GM21786 (cell line): ENCODE measurements at regions not wholly inside any gene's neighbourhood (a gene's known extent, or its start where the extent isn't known, plus 50 kb on each side); places are given as distances from the start of the nearest gene placed in this dataset.
"Not testable (repeated sequence)": the region's sequence is repeated elsewhere in the genome, so short reads cannot be mapped to it uniquely, and the experiment has no call there.

Source experiments
- ATAC-seq: cut with Tn5 transposase; IDR thresholded peaks from one replicate; pipeline ENCODE4 v1.9.1; 2021; ENCODE audit not compliant: unreplicated experiment

DNA sequence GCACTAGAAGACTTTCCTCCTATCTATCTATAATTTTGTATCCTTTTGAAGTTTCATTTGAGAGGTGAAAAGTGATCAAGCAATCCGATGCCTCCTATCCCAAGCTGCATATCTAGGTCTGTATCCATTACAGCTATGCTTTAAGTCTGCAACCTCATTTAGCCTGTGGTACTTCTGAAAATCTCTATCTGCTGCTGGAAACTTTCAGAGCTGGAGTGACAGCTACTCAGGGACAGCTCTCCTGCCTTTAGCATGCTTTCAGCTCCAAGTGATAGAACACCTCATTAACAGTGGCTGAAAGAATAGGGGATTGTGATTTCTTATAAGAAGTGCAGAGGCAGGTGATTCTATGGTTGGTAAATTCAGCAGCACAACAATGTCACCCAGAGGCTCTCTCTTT, 1153.5 kb downstream of the AACS start:
- ATAC-seq, result no peak

DNA sequence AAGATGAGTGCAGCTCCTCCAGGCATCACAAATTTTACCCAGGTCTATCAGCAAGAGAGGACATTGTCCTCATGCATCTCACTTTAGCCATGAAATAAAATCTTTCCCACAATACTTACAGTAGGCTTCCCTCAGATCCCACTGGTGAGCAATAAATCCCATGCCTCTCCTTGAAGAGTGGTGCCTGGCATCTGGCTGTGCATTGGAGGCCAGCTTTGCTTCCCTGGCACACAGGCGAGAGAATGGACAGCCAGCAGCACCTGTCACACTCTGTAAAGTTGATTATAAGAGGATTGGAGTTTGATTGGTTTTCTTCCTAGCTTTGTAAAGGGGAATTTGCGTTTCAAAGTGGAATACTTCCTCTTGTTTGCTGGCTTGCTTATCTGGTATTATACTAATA, 1153.9 kb downstream of the AACS start:
- ATAC-seq, result no peak

DNA sequence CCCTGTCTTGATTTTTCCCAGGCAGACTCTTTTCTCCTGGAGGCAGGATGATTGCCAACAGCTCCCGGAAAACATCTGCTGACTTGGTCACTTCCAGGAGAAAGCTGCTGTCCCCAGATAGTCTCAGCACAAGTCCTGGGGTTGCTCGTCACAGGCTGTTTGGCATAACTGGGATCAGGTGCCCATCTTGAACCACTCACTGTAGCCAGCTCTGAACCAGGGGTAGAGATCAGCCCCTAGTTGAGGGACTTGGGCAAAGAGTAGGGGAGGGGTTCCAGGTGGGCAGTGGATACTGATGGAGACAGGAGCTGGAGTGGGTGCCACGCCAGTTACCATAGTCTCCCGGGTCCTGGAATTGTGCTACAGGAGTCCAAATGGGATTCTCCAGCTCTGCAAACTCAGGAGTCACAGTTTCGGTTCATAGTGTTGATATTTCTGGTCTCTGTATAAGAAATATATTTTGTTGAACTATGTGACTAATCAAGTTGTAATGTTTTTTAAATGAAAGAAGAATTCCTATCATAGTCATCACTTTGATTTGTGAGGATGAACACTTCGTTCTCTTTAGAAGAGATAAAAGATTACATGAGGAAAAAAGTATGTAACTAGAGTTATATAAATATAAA, 1154.5 kb downstream of the AACS start:
- no peak for ATAC-seq

DNA sequence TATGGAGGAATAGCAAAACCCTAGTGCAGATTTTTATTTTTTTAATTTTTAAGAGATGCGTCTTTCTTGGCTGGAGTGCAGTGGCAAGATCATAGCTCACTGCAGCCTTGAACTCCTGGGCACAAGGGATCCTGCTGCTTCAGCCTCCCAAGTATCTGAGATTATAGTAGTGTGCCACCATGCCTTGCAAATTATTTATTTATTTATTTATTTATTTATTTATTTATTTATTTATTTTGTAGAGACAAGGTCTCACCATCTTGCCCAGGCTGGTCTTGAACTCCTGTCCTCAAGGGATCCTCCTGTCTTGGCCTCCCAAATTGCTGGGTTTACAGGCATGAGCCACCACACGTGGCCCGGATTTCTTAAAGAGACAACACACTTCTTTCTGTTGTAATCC, 1158.8 kb downstream of the AACS start:
- ATAC-seq, result no peak

DNA sequence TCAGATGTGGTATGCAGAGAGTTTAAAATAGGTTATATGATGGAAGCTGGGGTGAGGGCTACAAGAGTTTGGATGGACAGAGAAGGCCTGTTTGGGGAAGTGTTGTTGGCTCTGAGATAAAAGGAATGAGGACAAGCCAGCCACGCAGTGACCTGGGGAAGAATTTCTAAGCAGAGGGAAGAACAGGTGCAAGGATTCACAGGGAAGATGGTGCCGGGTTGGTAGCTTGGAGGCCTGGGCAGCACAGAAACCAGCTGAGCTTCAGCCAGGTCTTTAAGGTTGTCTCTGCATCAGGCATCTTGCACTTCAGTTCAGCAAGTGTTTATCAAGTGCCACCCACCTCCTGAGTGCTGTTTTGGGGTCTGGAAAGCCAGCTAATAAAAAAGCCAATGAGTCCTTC, 1163.7 kb downstream of the AACS start:
- no peak for ATAC-seq

DNA sequence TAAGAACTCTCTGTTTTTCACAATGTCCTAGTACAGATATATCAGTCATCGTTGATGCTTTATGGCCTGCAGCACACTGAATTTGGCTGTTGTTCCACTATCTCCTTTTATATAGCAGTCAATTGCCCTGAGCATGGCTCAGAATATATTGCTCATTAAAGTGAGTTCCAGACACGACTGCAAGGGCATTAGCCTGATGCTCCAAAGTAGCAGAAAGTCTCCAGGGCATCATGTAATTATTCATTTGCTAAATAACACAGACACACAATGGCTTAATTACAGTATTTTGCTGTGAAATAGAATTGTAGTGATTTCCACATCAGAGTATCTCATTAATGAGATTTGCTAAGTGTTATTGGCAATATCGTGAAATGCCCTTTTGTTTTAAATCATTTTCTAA, 1167.5 kb downstream of the AACS start:
- ATAC-seq, result no peak

DNA sequence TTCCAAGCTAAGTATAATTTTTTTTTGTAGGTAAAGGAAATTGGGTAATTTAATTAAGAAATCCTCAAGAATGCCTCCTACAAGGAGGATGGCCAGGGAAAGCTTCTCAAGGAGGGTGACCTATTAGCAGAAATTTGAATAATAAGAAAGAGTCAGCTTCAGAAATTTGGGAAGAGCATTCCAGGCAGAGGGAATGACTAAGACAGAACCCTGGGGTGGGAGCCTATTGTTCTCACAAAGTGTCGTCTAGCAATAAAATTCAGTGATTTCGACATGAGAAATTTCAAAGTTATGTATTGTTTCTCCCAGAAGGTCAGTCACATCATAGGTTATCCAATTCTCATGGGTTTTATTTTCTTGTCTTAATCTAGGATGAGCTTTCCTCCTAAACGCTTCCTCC, 1168.4 kb downstream of the AACS start:
- ATAC-seq, result no peak

DNA sequence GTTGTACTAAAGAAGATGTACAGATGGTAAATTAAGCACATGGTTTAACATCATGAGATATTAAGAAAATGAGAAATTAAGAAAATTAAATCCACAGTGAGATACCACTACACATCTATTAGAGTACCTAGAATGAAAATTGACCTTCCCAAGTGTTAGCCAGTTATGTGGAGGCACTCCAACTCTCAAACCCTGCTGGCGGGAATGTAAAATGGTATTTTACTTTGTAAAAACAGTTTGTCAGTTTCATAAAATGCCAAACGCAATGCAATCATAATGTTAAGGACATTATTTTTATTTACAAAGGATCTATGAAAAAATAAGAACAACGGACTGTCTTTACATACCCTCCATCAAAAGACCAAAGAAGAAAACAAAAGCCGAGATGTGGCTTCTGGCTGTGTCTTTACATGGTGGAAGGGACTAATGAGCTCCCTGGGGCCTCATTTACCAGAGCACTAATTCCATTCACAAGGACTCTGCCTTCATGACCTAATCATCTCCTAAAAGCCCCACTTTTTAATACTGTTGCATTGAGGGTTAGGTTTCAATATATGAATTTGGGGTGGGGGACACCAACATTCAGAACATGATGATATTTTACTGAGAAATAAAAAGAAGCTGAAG, 1178.7 kb downstream of the AACS start:
- ATAC-seq, result no peak

DNA sequence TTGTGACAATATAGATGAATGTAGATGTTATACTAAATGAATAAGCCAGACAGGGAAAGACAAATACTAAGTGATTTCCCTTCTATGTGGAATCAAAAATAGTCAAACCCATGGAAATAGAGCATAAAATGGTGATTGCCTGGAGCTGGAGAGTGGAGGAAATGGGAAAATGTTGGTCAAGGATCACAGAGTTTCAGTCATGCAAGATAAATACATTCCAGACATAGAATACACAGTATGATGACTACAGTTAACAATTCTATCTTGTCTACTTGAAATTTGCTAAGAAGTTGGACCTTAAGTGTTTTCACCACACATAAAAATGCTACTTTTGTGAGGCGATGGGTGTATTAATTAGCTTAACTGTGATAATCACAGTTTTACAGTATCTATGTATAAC, 1182.7 kb downstream of the AACS start:
- ATAC-seq, result no peak

DNA sequence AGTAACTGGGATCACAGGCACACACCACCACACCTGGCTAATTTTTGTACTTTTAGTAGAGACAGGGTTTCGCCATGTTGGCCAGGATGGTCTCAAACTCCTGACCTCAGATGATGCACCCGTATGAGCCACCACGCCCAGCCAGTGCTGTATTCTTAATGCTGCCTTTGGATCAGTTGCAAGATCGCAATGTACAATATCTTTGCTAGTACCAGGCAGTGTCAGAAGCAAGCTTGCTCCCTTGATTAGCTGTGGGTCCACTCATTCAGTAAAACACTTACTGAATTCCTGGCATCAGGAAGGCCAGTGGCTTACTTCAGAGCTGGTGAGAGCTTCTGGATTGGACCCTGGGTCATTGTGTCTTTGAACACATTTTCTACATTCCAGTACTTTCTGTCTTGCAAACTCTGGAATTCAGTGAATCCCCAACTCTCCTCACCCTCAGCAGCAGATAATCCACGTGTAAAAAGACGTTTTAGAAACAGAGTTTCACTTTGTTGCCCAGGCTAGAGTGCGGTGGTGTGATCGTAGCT, 1183.7 kb downstream of the AACS start:
- no peak for ATAC-seq

DNA sequence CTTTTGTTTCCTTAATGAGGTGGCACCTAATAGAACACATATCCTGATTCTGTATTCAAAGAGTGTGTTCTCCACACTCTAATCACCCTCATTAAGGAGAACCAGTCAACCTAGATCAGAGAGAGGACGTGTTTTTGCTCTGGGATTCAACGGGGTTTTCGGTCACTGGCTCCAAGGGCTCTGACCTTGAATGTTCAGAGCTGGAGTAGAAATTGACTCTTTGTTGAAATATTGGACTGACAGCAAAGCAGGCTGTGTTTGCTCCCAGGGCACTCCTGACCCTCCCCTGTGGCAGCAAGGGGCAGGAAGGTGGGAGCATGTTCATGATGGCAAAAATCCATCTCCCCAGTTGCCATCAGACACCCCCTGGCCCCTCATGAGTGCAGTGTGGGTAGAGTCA, 1193.0 kb downstream of the AACS start:
- ATAC-seq, result no peak

DNA sequence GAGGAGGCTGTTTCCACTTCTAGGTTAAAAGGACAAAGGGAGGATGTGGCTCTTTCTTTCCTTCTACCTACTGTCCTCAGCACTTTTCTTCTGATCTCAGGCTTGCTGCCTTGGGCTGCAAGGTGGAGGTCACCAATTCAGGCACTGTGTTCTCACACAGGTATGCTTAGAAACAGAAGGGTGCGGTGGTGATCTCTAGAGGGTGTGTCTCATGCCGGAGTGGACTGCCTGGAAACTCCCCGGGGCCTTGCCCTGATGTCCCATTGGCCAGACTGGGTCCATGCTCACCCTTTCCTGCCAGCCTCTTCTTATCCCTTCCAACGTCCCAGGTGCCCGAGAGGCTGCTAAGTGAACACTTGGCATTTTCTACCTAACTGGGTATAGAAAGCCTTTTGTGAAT, 1197.6 kb downstream of the AACS start:
- ATAC-seq, result no peak

DNA sequence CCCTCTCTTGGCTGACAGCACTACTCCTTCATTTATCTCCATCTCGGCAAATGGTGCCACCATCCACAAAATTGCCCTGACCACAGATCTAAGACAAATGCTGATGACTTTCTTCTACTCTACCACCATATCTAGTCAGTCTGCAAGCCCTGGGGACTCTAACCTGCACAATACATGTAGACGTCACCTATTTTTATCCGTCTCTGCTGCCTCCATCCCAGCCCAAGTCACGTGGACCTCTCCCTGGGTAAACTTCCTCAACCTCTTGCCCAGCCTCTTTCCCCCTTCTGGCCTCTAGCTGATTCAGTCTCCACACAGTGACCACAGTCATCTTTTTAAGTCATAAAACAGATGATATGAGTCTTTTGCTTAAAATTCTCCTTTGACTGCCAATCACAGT, 1203.0 kb downstream of the AACS start:
- no peak for ATAC-seq

DNA sequence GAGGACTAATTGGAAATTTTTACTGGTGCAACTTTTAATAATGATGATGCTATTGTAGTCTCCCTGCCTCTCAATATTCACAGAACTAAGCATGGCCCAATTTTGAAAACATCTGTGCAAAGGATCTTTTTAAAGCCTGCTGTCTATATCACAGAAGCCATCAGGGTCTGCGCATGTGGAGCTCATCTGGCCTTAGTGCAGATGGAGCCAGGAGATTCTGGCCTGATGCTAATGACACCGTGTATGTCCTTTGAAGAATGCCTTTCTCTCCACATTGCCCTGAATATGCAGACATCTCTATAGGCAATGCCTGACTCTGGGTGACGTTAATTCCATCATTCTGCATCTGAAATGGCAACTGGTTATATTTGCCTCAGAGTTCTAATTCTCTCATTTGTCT, 1205.9 kb downstream of the AACS start:
- no peak for ATAC-seq

DNA sequence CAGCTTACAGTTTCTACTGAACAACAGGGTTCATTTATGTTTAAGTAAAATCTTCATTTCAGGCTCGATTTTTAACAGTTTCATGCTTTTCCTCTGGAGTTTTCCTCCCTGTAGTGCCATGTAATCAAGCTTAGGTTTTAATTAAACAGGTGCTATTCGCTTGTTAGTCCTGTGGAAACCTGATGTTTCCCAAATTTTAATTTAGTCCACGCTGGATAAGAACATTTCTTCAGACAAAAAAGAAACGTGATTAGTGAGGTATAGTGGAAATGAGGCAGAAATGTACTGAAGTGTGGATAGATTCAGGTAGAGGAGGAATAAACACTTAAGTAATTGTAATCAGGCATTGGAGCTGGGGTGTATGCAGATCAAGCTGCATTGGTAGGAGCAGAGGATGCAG, 1217.5 kb downstream of the AACS start:
- no peak for ATAC-seq

DNA sequence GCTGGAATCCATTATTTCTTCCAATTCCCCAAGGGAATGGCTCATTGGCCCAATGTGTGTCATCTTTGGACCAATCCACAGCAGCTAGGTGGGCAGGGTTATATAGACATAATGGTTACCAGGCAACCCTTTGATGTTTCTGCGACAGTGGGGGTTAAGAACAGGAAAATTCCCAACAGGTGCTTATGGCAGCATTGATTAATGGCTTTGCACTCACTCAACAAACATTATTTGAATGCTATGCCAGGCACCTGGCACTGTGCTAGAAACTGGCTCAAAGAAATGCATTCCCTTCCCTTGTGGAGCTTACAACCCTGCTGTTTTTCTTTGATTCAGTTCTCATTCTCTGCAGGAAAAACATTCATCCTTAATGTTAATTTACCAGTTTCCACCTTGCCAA, 1221.0 kb downstream of the AACS start:
- no peak for ATAC-seq

DNA sequence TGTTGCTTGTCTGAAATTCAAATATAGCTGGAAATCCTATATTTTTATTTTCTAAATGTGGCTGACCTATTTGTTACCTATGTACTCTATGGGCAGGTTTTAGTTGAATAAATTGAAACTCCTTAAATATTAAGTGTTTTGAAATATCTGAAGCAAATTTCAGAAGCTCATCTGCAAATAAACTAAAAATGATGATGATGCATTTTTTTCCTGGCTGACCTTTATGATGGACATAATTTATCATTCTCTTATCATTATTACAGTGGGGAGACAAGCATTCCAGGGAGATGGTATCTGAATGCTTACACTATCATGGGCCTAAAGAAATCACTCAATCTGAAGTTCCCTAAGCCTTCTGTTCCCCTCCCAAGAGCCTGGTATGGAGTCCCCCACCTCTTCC, 1225.2 kb downstream of the AACS start:
- no peak for ATAC-seq

DNA sequence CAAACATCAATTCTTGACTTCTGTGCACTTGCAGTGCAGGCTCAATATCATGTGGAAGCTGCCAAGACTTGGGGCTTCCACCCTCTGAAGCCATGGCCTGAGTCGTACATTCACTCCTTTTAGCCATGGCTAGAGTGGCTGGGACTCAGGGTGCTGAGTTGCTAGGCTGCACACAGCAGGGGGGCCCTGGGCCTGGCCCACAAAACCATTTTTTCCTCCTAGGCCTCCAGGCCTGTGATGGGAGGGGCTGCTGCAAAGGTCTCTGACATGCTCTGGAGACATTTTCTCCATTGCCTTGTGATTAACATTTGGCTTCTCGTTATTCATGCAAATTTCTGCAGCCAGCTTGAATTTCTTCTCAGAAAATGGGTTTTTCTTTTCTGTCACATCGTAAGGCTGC, 1226.8 kb downstream of the AACS start:
- ATAC-seq, result not testable (repeated sequence)

DNA sequence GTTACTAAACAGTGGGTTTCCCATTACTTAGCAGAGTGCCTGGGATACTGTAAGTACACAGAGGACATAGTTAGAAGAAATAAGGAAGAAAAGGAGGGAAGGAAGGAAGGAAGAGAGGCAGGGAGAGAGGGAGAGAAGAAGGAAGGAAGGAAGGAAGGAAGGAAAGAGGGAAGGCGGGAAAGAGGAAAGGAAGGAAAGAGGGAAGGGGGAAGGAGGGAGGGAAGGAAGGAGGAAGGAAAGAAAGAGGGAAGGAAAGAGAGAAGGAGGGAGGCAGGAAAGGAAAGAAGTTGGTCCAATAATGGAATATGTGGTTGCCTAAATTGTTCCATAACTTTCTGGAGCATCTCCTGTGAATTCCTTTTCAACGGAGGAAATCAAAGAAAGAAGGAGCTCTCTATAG, 1230.4 kb downstream of the AACS start:
- ATAC-seq, result no peak

DNA sequence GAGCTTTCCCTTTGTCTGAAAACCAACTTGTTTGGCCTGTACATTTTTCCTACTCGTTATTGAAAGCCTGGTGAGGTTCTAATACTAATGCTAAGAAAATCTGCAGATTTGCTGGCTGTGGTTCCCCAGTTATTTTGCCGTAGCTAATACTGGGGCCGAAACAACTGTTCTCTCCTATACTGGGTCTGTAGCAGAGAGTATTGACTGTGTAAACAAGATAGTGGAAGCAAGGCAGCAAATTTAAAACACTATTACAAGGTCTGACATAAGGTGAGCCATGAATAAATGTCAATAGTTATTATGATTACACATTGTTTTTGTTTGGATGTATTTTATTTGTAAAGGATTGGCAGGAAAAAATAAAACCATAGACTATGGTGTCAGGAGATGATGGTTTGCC, 1244.0 kb downstream of the AACS start:
- no peak for ATAC-seq

DNA sequence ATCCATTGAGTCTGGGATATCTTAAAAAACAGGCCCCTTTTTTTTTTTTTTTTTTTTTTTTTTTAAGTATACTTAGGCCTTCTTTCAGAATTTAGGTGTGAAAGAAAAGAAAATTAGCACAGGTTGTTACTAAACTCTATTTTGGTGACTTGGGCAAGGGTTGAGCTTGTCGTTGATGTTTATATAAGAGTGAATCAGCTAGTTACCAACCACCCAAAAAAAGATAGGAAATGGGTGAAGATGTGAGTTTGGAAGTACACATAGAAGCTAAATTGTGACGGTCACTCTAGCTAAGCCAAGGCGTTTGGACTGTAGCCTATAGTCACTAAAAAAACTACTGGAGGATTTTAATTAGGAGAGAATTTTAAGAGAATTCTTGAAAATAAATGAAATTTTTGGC, 1247.2 kb downstream of the AACS start:
- ATAC-seq, result no peak

DNA sequence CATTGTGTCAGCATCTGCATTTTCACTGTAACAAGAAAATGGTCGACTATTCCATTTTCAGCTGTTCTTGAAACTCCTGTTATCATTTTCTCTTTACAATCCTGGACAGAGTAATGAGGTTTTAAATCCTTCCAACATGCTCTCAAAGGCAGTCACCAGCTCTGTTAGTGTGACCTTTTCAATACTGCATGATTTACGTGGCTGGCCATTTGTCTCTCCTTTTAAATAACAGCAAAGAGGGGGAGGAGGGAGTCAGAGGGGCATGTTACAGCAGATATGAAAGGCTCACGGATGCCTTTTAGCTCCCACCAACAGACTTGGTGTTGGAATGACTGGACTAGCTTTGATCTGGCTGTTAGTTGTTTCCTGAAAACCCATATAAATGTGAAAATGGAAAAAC, 1251.2 kb downstream of the AACS start:
- ATAC-seq, result no peak
